Neural crest cell (in vitro differentiated cells): ENCODE measurements at regions not wholly inside any gene's neighbourhood (a gene's known extent, or its start where the extent isn't known, plus 50 kb on each side); places are given as distances from the start of the nearest gene placed in this dataset.

ENCODE experiments used
- DNase-seq: peaks from one replicate; pipeline ENCODE4 v3.0.0; 2021; ENCODE audit warnings: low read depth, mixed read lengths, low spot score
- H3K27ac Mint-ChIP-seq: one replicate; pipeline ENCODE4 v1.8.0; 2021; ENCODE audit warnings: mild to moderate bottlenecking, mixed read lengths; ENCODE audit not compliant: unreplicated experiment
- H3K27me3 Mint-ChIP-seq: 2 replicates; pipeline ENCODE4 v1.8.0; 2021; ENCODE audit warnings: low read depth, mild to moderate bottlenecking, mixed read lengths
- H3K36me3 Mint-ChIP-seq: 2 replicates; pipeline ENCODE4 v1.8.0; 2021; ENCODE audit warnings: low read depth, mild to moderate bottlenecking, mixed read lengths
- H3K4me1 Mint-ChIP-seq: 2 replicates; pipeline ENCODE4 v1.8.0; 2021; ENCODE audit warnings: mixed read lengths
- H3K4me3 Mint-ChIP-seq: one replicate; pipeline ENCODE4 v1.8.0; 2021; ENCODE audit warnings: mild to moderate bottlenecking, mixed read lengths
- H3K9me3 Mint-ChIP-seq: 2 replicates; pipeline ENCODE4 v1.8.0; 2021; ENCODE audit warnings: mixed read lengths
- CTCF ChIP-seq: fragments of 200-600 bp; sonication (generic); conservative IDR thresholded peaks from 2 replicates; pipeline ENCODE4 v1.5.0; 2021; ENCODE audit warnings: antibody characterized with exemption, mild to moderate bottlenecking

GRCh38 chr9:87375397-87376073 is 122.1 kb upstream of the DAPK1 start:
- H3K4me1 Mint-ChIP-seq: peaks cover 3% of the 10 kb centered on the region
- no peak for DNase-seq
- no peak for TF ChIP-seq CTCF
- H3K4me3 Mint-ChIP-seq: no peak overlapping the region
- H3K27ac Mint-ChIP-seq: no peak overlapping the region
- no peaks in the 10 kb centered on the region for H3K9me3 Mint-ChIP-seq
- H3K36me3 Mint-ChIP-seq: no peaks in the 10 kb centered on the region
- H3K27me3 Mint-ChIP-seq: peaks cover 13% of the 10 kb centered on the region

- H3K27ac Mint-ChIP-seq: no peak overlapping the region
- H3K4me3 Mint-ChIP-seq: no peak overlapping the region
- H3K36me3 Mint-ChIP-seq: no peaks in the 10 kb centered on the region
- TF ChIP-seq CTCF: no peak
- peaks cover 12% of the 10 kb centered on the region for H3K27me3 Mint-ChIP-seq
- DNase-seq: no peak
- no peaks in the 10 kb centered on the region for H3K9me3 Mint-ChIP-seq
- peaks cover 2% of the 10 kb centered on the region for H3K4me1 Mint-ChIP-seq
Observed at GRCh38 chr9:87378676-87379075, 119.0 kb upstream of the DAPK1 start.

GRCh38 chr9:87379300-87379699 is 118.4 kb upstream of the DAPK1 start:
- no peak overlapping the region for H3K4me3 Mint-ChIP-seq
- H3K36me3 Mint-ChIP-seq: no peaks in the 10 kb centered on the region
- DNase-seq: no peak
- peaks cover 6% of the 10 kb centered on the region for H3K27me3 Mint-ChIP-seq
- H3K9me3 Mint-ChIP-seq: no peaks in the 10 kb centered on the region
- H3K4me1 Mint-ChIP-seq: no peaks in the 10 kb centered on the region
- H3K27ac Mint-ChIP-seq: no peak overlapping the region
- TF ChIP-seq CTCF: no peak

- no peak overlapping the region for H3K4me3 Mint-ChIP-seq
- no peaks in the 10 kb centered on the region for H3K36me3 Mint-ChIP-seq
- H3K9me3 Mint-ChIP-seq: peaks cover 3% of the 10 kb centered on the region
- no peak for TF ChIP-seq CTCF
- H3K4me1 Mint-ChIP-seq: no peaks in the 10 kb centered on the region
- H3K27ac Mint-ChIP-seq: no peak overlapping the region
- no peak for DNase-seq
- H3K27me3 Mint-ChIP-seq: no peaks in the 10 kb centered on the region
Observed at GRCh38 chr9:87381050-87381711, 116.5 kb upstream of the DAPK1 start.

GRCh38 chr9:87381746-87382145 is 115.9 kb upstream of the DAPK1 start:
- TF ChIP-seq CTCF: no peak
- Mint-ChIP-seq H3K27me3 (no peaks in the 10 kb centered on the region), H3K4me1 (no peaks in the 10 kb centered on the region), H3K4me3 (no peak overlapping the region), H3K9me3 (peaks cover 3% of the 10 kb centered on the region), H3K36me3 (no peaks in the 10 kb centered on the region), H3K27ac (no peak overlapping the region)
- no peak for DNase-seq
